Stimulated activated CD4-positive, alpha-beta T cell treated with anti-CD3 and anti-CD28 coated beads, Interleukin-2, amount 100 ng/mL, for 48 hours (primary cell): ENCODE measurements at regions not wholly inside any gene's neighbourhood (a gene's known extent, or its start where the extent isn't known, plus 50 kb on each side); places are given as distances from the start of the nearest gene placed in this dataset.

Experiments
- DNase-seq, 2 donors: peaks; one replicate each; pipeline ENCODE4 v3.0.0-alpha.2; 2020

DNA sequence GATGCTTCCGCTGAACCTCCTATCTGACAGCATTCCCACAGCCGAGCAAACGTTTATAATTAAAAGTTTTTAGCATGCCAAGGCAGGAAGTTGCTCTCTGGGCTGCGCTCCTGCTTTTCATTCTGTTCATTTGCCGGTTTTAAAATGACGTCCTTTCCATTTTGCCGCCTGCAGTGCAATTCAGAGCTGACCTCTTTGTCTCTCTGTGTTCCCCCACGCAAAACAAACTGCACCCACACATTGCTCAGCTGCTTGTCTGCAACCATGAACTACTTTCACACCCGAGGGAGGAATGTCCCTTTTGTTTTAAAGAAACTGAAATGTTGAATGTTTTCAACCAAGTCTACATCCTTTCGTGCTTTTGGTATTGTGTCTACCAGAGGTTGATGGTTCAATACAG, 416.5 kb downstream of the EFNB2 start:
- no peak for DNase-seq

DNA sequence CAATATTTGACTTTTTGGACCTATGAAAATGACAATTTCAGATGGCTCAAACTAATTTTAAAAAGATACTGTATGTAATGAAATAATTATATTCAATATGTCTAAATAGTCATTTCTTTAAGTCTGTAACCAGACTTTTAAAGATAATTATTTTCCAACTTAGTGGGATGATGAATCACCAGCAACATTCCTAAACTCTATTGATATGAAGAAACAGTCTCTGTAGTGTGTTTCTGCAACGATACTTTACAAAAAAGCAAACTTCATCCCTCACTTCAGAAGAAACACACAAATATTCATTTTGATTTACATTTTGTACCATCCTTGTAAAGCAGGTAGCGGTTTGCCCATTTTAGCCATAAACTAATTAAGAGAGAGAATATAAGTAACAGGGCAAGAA, 417.4 kb downstream of the EFNB2 start:
- DNase-seq, result no peak

DNA sequence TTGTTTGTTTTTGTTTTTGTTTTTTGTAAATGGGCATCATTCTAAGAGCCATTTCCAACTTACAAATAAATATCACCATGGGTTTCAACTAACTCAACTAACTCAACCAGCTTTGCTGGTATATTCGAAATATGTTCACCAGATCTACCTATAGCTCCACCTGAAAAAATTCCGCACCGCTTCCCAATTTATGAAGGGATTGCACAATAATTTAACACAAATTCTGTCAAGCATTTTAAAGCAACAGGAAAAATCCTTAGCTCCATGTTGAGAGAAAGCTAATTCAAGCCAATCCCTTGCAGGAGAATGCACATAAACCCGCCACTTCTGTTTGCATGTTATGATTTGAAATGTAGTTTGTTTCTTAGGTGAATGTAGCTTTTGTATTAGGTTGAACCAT, 417.8 kb downstream of the EFNB2 start:
- no peak for DNase-seq

DNA sequence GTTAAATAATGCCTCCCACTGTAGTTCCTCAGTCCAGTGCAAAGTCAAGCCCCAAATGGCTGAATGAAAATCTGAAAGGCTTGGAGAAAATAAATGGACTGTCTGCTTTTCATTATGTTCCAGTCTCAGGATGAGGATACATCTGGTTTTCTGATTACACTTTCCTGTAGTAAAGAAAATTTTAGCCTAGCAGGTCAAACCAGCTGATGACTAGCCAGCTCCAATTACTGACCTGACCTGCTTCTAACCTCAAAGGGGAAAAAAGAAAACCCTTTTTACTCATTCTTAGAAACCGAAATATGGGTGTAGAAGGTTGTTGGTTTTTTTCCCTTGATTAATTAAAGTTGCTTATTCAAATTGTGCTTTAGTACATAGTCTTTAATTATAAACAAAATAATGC, 418.4 kb downstream of the EFNB2 start:
- DNase-seq, result no peak

DNA sequence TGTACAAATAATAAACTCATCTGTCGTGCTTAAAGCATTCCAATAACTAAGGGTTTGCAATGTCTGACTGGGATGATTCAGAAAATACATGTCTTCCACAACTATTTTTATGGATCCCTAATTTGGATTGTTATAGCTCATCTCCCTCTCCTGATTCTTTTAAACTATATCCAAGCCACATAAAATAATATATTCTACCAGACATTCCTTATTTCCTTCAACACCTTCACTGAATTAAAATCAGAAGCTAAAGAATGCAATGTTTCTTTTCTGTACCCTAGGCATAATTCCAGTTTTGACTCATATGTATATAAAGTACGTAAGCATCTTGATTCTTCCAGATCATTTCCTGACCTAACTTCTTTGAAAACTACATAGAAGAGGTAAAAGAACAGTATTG, 420.4 kb downstream of the EFNB2 start:
- DNase-seq, result no peak

DNA sequence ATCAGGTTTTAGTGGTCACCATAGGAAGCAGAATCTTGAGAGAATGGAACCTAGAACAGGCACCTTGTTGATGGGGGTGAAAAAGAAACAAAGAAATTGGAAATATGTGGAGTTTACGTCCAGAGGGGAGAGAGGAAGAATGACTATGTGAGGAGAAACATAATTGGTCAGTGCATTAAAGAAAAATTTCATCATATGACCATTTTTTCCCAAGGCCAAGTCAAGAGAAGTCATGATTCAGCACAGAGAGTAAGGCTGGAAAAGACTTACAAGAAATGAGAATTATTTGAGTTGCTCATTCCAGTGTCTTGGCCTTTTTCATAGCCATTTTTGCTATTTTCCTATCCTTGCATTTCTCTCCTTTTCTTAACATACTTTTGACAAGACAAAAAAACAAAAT, 421.7 kb downstream of the EFNB2 start:
- DNase-seq, result no peak

DNA sequence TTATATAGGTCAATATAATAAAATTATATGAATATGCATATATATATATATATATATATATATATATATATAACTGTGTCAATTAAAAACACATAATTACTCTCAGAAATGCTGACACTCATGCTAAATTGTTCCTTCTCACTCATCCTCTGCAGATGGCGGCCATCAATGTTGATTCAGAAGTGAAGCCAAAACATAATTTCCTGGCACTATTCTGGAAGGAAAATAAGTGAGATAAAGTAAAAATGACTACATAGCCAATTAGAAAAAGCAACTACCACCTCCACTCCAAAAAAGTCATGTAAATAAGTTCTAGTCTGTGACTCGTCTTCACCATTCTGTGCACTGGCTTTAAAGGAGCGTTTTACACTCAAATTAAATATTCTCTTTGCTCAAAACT, 423.3 kb downstream of the EFNB2 start:
- DNase-seq, result no peak

DNA sequence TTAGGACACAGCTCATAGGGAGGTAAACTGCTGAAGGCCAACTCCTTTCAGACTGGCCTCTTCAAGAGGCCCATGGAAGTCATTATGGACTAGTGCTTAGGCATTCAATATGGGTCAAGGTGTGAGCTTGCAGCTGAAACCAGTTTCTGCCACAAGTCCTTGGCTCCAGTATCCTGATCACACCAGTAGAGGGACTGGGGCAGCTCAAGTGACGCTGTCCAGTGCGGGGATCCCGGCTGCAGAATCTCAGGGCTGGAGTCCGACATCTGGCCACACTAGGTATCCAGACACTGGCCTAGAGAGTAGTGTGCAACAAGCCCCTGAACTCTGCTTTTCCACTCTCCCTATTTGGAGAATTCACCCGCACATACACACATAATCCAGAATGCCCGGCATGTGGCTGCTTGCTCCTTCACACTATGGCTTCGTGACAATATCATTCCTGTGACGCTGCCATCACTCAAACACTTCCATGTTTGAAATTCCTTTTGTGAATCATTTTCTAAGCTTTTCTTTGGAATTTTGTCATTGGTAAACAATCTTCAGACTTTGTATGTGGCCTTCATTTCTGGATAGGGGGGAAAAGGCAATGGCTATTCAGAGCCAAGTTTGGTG, 425.1 kb downstream of the EFNB2 start:
- DNase-seq, result no peak

DNA sequence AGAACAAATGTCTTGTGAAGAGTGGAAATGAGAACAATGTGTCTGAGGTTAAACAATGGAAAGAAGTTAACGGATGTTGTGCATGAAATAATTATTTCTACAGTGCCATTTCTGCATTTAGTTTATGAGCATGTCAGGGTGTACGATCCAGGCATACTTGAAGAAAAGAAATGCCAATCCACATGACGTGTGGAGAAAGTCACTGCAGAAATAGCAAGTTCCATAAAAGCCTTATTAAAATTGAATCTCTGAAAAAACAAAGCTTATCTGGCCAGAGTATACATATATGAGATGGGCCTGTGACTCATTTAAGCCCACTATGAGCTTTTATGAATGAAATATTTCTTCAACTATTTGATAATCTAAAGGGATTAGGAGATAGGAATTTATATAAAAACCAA, 426.1 kb downstream of the EFNB2 start:
- DNase-seq, result no peak

DNA sequence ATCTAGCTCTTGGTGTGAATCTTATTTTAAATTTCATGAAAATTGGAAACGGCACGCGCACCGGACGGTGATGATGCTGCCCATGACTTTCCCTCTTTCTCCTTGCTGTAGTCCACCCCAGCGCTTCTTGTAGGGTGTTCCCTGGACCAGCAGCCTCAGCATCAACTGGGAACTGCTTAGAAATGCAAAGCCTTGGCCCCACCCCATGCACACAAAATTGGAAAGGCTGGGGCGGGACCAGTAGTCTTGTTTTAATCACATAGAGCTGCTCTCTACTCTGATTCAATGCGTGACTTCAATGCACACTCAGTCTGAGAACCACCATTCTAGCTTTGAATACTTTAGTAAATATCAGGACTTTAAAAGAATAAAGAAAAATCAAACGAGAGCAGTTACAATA, 427.1 kb downstream of the EFNB2 start:
- no peak for DNase-seq

DNA sequence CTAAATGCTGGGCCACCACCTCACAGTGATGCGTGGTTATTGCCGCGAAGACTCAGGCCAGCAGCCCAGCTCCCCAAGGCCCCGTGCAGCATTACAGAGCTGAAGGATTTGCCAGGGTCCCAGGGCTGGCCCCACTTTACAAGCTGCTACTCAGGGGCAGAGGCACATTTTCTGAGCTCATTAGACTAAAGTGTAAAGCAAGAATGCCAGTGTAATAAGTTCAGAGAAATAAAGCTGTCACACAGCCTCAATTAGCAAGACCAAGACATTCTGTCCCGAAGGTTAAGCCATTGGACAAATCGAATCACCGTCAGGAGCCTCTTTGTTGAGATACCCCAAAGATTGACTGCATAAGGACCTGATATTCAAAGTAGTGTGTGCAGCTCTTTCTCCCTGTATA, 428.4 kb downstream of the EFNB2 start:
- no peak for DNase-seq

DNA sequence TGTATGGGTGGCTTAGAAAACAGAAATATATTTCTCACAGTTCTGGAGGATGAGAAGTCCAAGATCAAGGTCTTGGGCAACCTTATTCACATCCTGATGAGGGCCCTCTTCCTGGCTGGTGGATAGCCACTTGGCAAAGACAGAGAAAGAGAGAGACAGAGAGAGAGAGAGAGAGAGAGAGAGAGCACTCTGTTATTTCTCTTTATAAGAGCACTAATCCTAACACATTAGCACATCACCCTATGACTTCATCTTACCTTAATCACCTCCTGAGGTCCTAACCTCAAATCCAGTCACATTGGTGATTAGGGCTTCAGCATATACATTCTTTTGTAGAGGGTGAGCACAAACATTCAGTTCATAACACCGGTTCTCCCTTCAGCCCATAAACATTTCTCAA, 430.3 kb downstream of the EFNB2 start:
- no peak for DNase-seq

DNA sequence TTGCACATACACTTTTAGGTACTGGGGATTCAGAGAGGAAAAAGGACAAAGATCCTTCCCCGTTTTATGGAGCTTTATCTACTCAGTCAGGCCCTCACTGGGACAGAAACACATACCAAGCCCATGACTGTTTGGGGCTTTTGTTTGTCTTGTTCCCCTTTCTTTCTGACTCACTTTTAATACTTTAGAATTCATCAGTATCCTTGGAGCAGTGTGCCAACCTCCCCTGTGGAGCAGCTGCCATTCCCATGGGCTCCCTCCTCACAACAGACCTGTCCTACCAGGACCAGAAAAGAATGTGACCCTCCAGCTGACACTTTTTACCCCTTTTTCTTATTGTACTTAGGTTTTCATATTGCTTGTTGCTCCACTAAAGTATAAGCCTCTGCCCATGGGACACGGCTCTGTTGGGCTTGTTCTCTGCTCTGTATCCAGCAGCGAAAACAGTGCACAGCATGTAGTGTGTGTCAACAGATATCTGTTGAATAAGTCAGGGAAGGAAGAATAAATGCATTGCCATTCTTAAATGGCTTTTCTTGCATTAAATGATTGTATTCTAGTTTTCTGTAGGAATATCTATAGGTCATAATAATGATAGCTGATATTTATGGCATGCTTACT, 431.1 kb downstream of the EFNB2 start:
- no peak for DNase-seq

DNA sequence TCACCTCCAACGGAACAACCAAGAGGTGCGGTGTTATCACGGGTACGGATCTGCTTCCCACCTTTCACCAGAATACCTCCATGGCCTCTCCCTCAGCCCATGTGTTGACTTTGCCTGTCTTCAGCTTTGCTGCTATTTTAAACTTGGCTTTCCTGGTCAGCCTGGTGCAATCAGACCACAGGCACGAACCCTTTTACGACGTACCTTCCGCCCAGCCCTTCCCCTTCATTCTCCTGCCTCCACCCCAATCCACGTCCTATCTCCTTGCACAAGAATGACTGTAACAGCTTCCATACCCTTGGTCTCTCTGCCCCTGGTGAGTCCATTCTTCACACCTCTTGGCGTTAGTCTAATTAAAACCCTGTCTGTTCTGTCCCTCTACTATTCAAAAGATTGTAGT, 431.7 kb downstream of the EFNB2 start:
- no peak for DNase-seq

DNA sequence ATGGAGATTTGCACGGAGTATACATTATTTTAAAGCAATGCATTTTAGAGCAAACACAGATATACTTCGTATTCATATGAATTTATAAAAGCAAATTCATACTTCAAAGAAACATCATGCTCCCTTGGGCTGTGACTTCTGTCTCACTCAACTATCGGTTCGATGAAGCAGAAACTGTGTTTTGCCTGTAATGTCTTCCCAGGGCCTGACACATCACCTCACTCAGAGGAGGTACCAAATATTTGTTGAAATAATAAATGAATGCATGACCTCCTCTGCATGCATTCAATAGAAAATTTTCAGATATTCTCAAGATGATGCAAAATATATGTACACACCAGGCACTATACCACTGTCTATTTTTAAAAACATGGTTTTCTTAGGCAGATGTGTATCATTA, 432.7 kb downstream of the EFNB2 start:
- no peak for DNase-seq

DNA sequence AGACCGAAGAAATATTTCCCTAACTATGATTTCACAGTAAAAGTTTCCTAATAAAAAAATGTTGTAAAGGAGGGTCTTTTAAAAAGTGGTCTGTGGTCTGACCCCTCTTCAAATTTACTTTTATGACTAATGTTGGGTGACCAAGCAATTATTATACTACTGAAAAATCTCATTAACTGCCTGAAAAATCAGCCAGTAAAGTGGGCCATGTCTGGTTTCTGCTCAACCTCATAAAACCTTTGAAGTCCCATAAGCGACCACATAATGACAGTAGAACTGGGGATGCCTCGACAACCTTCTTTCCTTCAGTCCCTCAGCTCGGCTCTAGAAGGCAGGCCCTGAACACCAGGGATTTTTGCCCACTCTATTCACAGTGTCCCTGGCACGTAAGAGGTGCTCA, 434.3 kb downstream of the EFNB2 start:
- no peak for DNase-seq

DNA sequence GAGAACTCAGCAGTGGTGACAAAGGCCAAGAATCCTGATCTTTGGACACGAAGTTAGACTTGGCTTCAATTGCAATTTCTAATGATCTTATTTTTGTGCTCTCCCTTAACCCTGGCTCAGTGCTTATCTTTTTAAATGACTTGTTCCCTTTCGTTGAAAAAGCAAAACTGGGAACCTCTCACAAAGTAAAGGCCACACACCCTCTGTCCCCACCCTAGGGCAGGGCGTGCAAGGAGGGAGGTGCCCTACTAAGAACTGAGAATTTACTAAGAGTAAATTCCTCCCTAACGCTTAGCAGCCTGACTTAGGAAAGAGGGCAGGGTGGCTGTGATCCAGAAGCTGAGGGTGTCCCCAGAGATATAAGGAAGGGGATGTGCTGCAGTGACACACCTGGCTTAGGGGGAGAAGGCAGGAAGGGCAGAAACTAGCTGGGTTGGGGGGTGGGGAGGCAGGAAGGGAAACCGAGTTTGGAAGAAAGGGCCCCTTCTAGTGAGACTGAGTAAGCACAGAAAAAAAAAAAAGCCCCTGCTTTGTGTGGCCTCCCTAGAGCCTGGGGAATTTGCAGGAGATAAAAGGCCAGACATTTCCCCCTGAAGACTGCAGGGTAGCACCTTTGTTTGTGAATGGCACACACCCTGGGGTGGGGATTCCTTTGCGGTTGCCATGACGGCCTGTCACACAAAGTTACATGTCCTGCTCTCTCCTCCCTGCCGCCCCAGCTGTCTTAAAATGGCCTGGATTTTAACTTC, 435.1 kb downstream of the EFNB2 start:
- no peak for DNase-seq

DNA sequence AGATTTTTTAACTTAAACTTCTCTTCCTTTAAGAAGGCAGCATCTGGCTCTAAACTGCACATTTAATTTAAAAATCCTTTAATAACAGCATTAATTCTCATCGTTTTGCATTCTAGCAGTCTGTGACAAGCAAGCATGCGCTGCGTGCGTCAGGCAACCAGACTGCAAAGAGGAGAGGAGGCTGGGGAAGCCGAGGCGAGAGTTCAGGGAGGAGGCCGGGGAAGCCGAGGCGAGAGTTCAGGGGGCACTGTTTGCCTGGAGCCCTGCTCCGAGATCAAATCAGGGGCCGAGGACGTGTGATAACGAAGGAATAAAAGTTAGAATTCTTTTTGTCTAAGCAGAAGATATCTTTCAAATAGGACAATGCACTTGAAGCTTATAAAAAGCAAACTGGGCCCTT, 435.7 kb downstream of the EFNB2 start:
- DNase-seq, result no peak

DNA sequence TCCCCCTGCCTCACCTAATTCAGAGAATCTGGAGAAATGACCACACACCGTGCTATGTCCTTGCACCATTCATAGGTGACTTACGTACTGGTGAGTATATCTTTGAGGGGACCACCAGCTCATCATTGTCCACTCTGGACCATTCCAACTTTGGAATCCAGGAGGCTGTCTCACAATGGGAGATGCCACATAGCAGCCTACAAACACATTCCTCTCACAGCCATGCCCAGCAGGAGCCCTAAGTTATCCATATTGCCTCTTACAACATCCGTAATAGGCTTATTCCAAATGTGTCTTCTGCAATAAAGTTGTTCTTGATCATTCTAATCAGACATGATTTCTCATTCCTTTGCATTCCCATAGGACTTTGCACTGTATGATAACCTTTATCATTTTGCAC, 436.7 kb downstream of the EFNB2 start:
- no peak for DNase-seq

DNA sequence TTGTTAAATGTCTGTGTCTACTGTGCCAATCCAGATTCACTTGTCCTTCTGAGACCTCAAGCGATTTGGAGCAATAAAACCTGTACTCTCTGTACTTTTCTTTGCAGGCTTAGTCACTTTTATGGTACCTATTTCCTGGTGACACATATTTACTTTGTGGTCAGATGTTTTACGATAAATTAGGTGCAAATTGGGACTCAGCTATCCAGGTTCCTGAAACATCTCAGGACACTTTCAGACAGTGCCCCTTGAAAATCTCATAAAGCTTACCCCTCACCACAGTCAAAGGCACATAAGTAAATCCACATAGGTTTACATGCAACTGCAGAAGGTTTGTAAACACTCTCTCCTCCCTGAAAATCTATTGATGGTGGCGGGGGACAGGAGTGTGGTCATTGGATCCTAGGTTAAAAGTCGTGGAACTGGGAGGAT, 438.8 kb downstream of the EFNB2 start:
- DNase-seq, result no peak

DNA sequence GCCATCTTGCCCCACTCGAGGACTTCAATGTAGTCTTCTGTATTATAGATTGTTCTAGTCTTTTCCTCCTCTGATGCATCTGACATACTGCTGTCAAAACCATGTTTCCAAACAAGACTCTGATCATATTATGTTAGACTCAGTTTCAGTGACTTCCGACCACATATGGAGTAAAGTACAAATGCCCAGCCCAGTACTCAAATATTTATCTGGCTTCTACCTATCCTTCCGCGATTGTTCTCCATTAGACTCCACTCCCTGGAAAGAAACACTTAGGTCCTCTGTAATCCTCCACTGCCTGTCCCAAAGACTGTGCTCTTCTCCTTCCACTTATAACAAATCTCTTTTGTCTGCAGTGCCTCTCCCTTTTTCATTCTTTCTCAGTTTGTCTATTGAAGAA, 439.5 kb downstream of the EFNB2 start:
- no peak for DNase-seq

DNA sequence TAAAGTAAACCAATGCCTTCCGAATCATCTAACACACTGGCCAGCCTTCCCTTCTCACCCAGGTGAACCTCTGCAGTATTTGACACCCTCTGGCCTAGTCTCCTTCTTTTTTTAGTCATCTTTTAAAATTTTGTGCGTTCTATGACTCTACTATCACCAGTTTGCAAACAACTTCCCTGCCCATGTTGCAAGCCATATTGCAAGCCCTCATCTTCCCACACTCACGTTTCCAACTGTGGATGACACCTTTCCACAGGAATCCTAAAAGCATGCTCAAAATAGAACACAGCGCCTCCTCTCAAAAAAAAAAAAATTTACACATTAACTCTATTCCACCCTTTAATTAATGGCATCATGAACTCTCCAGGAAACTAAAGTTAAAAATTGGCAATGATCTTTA, 440.1 kb downstream of the EFNB2 start:
- no peak for DNase-seq

DNA sequence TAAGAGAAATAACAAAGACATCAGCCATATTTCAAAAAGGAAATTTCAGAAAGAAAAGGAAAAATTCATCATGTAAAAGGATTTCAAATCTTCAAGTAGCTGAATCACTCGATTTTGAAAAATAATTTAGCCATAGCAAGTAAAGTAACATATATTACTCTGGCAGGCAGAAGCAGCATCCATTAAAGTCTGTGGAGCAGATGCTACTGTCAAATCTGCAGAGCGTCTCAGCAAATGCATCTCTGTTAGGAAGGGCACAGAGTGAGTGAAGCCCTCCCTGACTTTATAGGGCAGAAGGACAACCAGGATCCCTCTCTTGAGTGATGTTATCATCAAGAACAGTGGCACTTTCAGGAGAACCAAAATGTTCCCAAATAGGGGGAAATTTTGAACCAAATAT, 445.5 kb downstream of the EFNB2 start:
- no peak for DNase-seq

DNA sequence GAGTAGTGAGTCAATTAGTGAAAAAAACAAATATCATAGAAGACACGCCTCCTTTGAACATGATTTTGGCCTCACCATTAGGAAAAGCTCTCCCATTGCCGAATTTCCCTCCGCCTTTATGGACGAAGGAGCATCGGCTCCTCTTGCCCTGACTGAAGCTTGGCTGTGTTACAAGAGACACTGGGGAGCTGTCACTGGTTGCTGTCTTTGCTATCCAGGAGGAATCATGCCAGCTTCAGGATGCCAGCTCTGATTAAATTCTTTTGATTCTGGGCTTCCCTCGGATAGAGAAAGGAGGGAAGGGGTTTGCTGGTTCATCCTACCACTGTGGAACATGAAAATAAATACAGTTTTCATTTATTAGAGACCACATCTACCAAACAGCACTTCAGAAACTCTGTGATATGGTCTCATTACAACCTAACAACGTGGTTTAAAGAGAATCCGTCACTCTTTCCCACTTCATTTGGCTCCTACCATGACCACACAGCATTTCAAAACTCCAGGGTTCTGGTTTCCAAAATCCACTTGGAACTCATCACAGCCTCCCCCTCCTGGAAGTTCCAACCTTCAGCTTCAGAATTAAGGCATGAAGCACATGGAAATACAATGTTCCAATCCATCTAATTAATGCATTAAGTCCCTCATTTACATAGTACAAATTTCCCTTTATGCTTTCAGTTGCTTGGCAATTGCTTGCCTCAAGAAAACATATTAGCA, 446.0 kb downstream of the EFNB2 start:
- no peak for DNase-seq
